Activated CD8-positive, alpha-beta memory T cell treated with anti-CD3 and anti-CD28 coated beads, Interleukin-2, amount 50 U/mL, for 24 hours (primary cell): ENCODE measurements at regions not wholly inside any gene's neighbourhood (a gene's known extent, or its start where the extent isn't known, plus 50 kb on each side); places are given as distances from the start of the nearest gene placed in this dataset.
"Not testable (repeated sequence)": the region's sequence is repeated elsewhere in the genome, so short reads cannot be mapped to it uniquely, and the experiment has no call there.

Source experiments
- DNase-seq: peaks from one replicate; pipeline ENCODE4 v3.0.0-alpha.2; 2020; ENCODE audit errors: extremely low read depth

GRCh38 chr14:104398656-104399055 lies 180.9 kb upstream of the C14orf180 start:
- no peak for DNase-seq

- DNase-seq, result no peak
These were observed 180.0 kb upstream of the C14orf180 start for GRCh38 chr14:104399432-104400155.

GRCh38 chr14:104400355-104400754 lies 179.2 kb upstream of the C14orf180 start:
- DNase-seq, result no peak

GRCh38 chr14:104401785-104402184 lies 177.8 kb upstream of the C14orf180 start:
- no peak for DNase-seq

GRCh38 chr14:104402303-104402702 lies 177.3 kb upstream of the C14orf180 start:
- DNase-seq, result not testable (repeated sequence)

- DNase-seq, result no peak
These were observed 175.9 kb upstream of the C14orf180 start for GRCh38 chr14:104403421-104404220.

- no peak for DNase-seq
These were observed 174.6 kb upstream of the C14orf180 start for GRCh38 chr14:104404922-104405321.

- DNase-seq, result no peak
These were observed 174.0 kb upstream of the C14orf180 start for GRCh38 chr14:104405360-104406226.

- no peak for DNase-seq
These were observed 172.7 kb upstream of the C14orf180 start for GRCh38 chr14:104406831-104407230.

- DNase-seq, result no peak
These were observed 163.2 kb upstream of the C14orf180 start for GRCh38 chr14:104416383-104416782.

GRCh38 chr14:104419865-104420505 lies 159.6 kb upstream of the C14orf180 start:
- DNase-seq, result no peak

GRCh38 chr14:104420523-104420922 lies 159.0 kb upstream of the C14orf180 start:
- DNase-seq, result not testable (repeated sequence)

- DNase-seq, result no peak
These were observed 158.6 kb upstream of the C14orf180 start for GRCh38 chr14:104420990-104421389.

GRCh38 chr14:104421401-104421821 lies 158.2 kb upstream of the C14orf180 start:
- no peak for DNase-seq

GRCh38 chr14:104421892-104422828 lies 157.4 kb upstream of the C14orf180 start:
- DNase-seq, result no peak

GRCh38 chr14:104422837-104423681 lies 156.5 kb upstream of the C14orf180 start:
- DNase-seq, result no peak

- DNase-seq, result no peak
These were observed 155.7 kb upstream of the C14orf180 start for GRCh38 chr14:104423701-104424405.

GRCh38 chr14:104424406-104425072 lies 155.0 kb upstream of the C14orf180 start:
- no peak for DNase-seq
